ENCODE measurements at regions not wholly inside any gene's neighbourhood (a gene's known extent, or its start where the extent isn't known, plus 50 kb on each side); places are given as distances from the start of the nearest gene placed in this dataset.

GRCh38 chr6:133191323-133191722 is 49.8 kb upstream of the EYA4 start:
- no peak for TF ChIP-seq CTCF (IDR thresholded peaks at IDR 0.05; ENCODE audit: insufficient read depth, low read length, poor library complexity, severe bottlenecking)
- no peaks in the 10 kb centered on the region for H3K36me3 ChIP-seq (ENCODE audit: control insufficient read depth, insufficient read depth, low read length)
- H3K4me3 ChIP-seq (replicated peaks; ENCODE audit: low read depth, low read length), result no peak overlapping the region
- H3K27me3 ChIP-seq (replicated peaks; ENCODE audit: control insufficient read depth, insufficient read depth, low read length), result no peaks in the 10 kb centered on the region
- DNase-seq (ENCODE audit: extremely low read depth, insufficient read length), result no peak
